ENCODE measurements at regions not wholly inside any gene's neighbourhood (a gene's known extent, or its start where the extent isn't known, plus 50 kb on each side); places are given as distances from the start of the nearest gene placed in this dataset.

GRCh38 chr13:53622456-53622855, 593.8 kb downstream of the OLFM4 start:
- Histone ChIP-seq H3K23ac (ENCODE audit: insufficient read length, low read depth, low read length) (no peak overlapping the region), H3K9ac (ENCODE audit: extremely low read depth, insufficient read length, low read length) (no peak overlapping the region), H4K8ac (replicated peaks; ENCODE audit: insufficient read length, low read depth, low read length) (no peak overlapping the region), H3K14ac (ENCODE audit: insufficient read depth, low read length) (no peak overlapping the region), H3K27ac (ENCODE audit: insufficient read length, low read depth, low read length) (no peak overlapping the region), H3K56ac (ENCODE audit: insufficient read length, low read depth, low read length) (no peak overlapping the region), H3K79me2 (ENCODE audit: insufficient read depth, low read length) (no peaks in the 10 kb centered on the region), H3K9me3 (ENCODE audit: control insufficient read depth, low read depth, low read length) (no peaks in the 10 kb centered on the region), H3K4me1 (ENCODE audit: insufficient read depth, low read length) (no peaks in the 10 kb centered on the region), H2AFZ (ENCODE audit: low read length) (no peak overlapping the region), H3T11ph (ENCODE audit: low read length) (no peak overlapping the region), H2BK120ac (ENCODE audit: low read depth, low read length, poor library complexity, severe bottlenecking) (no peak overlapping the region), H2BK15ac (ENCODE audit: low read depth, low read length) (no peak overlapping the region), H3K27me3 (ENCODE audit: insufficient read depth, low read length) (no peaks in the 10 kb centered on the region), H2BK5ac (ENCODE audit: insufficient read length, low read length) (no peak overlapping the region), H4K20me1 (ENCODE audit: control insufficient read depth, insufficient read depth, insufficient read length) (no peaks in the 10 kb centered on the region), H4K5ac (ENCODE audit: insufficient read length, low read depth, low read length) (no peak overlapping the region), H3K18ac (ENCODE audit: insufficient read length, low read depth, low read length) (no peak overlapping the region), H3K4ac (ENCODE audit: low read depth, low read length) (no peak overlapping the region), H3K4me2 (ENCODE audit: insufficient read depth, insufficient read length, low read length) (no peak overlapping the region), H2BK20ac (ENCODE audit: low read depth, low read length, poor library complexity, severe bottlenecking) (no peak overlapping the region), H4K91ac (ENCODE audit: insufficient read length, low read depth, low read length) (no peak overlapping the region), H2BK12ac (ENCODE audit: insufficient read length, low read depth, low read length) (no peak overlapping the region), H3K79me1 (ENCODE audit: insufficient read depth, low read depth, low read length, poor library complexity, severe bottlenecking) (no peaks in the 10 kb centered on the region), H2AK5ac (ENCODE audit: insufficient read length, low read length) (no peak overlapping the region), H3K23me2 (ENCODE audit: insufficient read length, low read depth, low read length, poor library complexity, severe bottlenecking) (no peaks in the 10 kb centered on the region)
- no peak overlapping the region for H3K27ac Mint-ChIP-seq
- WGBS (ENCODE audit: extremely low coverage, insufficient read length, low lambda C conversion rate): no CpG with 5 or more reads among the region's 2 CpGs
- H3K27me3 Mint-ChIP-seq (ENCODE audit: low read depth): no peaks in the 10 kb centered on the region
- DNase-seq: no peak
- no peak overlapping the region for H3K4me3 Mint-ChIP-seq
- no peaks in the 10 kb centered on the region for H3K36me3 Mint-ChIP-seq (ENCODE audit: insufficient read depth in 1 of 3, low read depth in 3 of 3)
- no peak for TF ChIP-seq CTCF (conservative IDR thresholded peaks at IDR 0.05)
- H3K4me1 Mint-ChIP-seq: no peaks in the 10 kb centered on the region
- no peaks in the 10 kb centered on the region for H3K9me3 Mint-ChIP-seq

All from H9 (cell line).